Suprapubic skin (tissue), 4 donors: ENCODE measurements at regions not wholly inside any gene's neighbourhood (a gene's known extent, or its start where the extent isn't known, plus 50 kb on each side); places are given as distances from the start of the nearest gene placed in this dataset.

ENCODE experiments used
- DNase-seq, 2 donors: peaks; one replicate each; pipeline ENCODE4 v3.0.0-alpha.2; 2019; ENCODE audit warnings: low spot score in 2 of 2
- H3K27ac ChIP-seq: fragments of 200-600 bp; sonication (generic); one replicate; pipeline ENCODE4 v1.5.1; 2019
- H3K27me3 ChIP-seq: fragments of 200-600 bp; sonication (generic); one replicate; pipeline ENCODE4 v1.5.1; 2019
- H3K36me3 ChIP-seq: fragments of 200-600 bp; sonication (generic); one replicate; pipeline ENCODE4 v1.5.1; 2019
- H3K4me1 ChIP-seq: fragments of 200-600 bp; sonication (generic); one replicate; pipeline ENCODE4 v1.5.1; 2019
- H3K4me3 ChIP-seq: fragments of 200-600 bp; sonication (generic); one replicate; pipeline ENCODE4 v1.5.1; 2019; ENCODE audit warnings: mild to moderate bottlenecking
- H3K9me3 ChIP-seq: fragments of 200-600 bp; sonication (generic); one replicate; pipeline ENCODE4 v1.5.1; 2019
- CTCF ChIP-seq, 2 donors: fragments of 200-600 bp in 1 of 2; fragments of 450-650 bp in 1 of 2; sonication (generic) in 1 of 2; IDR thresholded peaks; one replicate each; pipeline ENCODE4 v1.5.1; 2016 to 2019; ENCODE audit warnings: antibody characterized with exemption in 2 of 2, mild to moderate bottlenecking in 1 of 2, moderate library complexity in 1 of 2
- EP300 ChIP-seq: sonication (generic); formaldehyde crosslinking; IDR thresholded peaks from one replicate; pipeline ENCODE4 v1.6.1; 2017; ENCODE audit warnings: antibody characterized with exemption
- POLR2A ChIP-seq, 2 donors: fragments of 450-650 bp; IDR thresholded peaks; one replicate each; pipeline ENCODE4 v1.6.1; 2017; ENCODE audit warnings: antibody characterized with exemption in 2 of 2, mild to moderate bottlenecking in 2 of 2, moderate library complexity in 2 of 2
- POLR2AphosphoS5 ChIP-seq, 3 donors: sonication (generic); formaldehyde crosslinking; IDR thresholded peaks; one replicate each; pipeline ENCODE4 v1.6.1; 2017; ENCODE audit warnings: antibody characterized with exemption in 3 of 3
- WGBS: methylation state at CpG from one replicate; pipeline ENCODE4 v1.1.5; 2018; 5-methylcytosine and 5-hydroxymethylcytosine counted together

- TF ChIP-seq EP300 (no peak), POLR2AphosphoS5 (IDR thresholded peaks at IDR 0.05) (no peak), CTCF (IDR thresholded peaks at IDR 0.05) (no peak), POLR2A (IDR thresholded peaks at IDR 0.05) (no peak)
- H3K27me3 ChIP-seq: no peaks in the 10 kb centered on the region
- 74% methylated on average over 1 of the region's 1 CpG for WGBS
These were observed 174.5 kb upstream of the PRNP start for GRCh38 chr20:4511776-4512175.

GRCh38 chr20:4509825-4510522 is 176.3 kb upstream of the PRNP start:
- TF ChIP-seq POLR2A (IDR thresholded peaks at IDR 0.05): no peak
- TF ChIP-seq CTCF (IDR thresholded peaks at IDR 0.05): no peak
- TF ChIP-seq EP300: no peak
- TF ChIP-seq POLR2AphosphoS5 (IDR thresholded peaks at IDR 0.05): no peak
- 85% methylated on average over 3 of the region's 3 CpGs for WGBS
- H3K9me3 ChIP-seq: peaks cover 3% of the 10 kb centered on the region
- no peak for DNase-seq
- no peaks in the 10 kb centered on the region for H3K4me1 ChIP-seq
- no peak overlapping the region for H3K27ac ChIP-seq
- H3K4me3 ChIP-seq: no peak overlapping the region
- no peaks in the 10 kb centered on the region for H3K36me3 ChIP-seq
- no peaks in the 10 kb centered on the region for H3K27me3 ChIP-seq

More at GRCh38 chr20:4511776-4512175, 174.5 kb upstream of the PRNP start:
- Histone ChIP-seq H3K4me3 (no peak overlapping the region), H3K27ac (no peak overlapping the region), H3K36me3 (no peaks in the 10 kb centered on the region), H3K4me1 (no peaks in the 10 kb centered on the region), H3K9me3 (peaks cover 3% of the 10 kb centered on the region)
- DNase-seq: no peak

GRCh38 chr20:4508773-4509172 is 177.5 kb upstream of the PRNP start:
- Histone ChIP-seq H3K9me3 (peaks cover 3% of the 10 kb centered on the region), H3K4me3 (no peak overlapping the region), H3K36me3 (no peaks in the 10 kb centered on the region), H3K4me1 (no peaks in the 10 kb centered on the region), H3K27ac (no peak overlapping the region), H3K27me3 (no peaks in the 10 kb centered on the region)
- no peak for TF ChIP-seq CTCF (IDR thresholded peaks at IDR 0.05)
- TF ChIP-seq POLR2AphosphoS5 (IDR thresholded peaks at IDR 0.05): no peak
- TF ChIP-seq POLR2A (IDR thresholded peaks at IDR 0.05): no peak
- no peak for TF ChIP-seq EP300
- WGBS: 90% methylated on average over 3 of the region's 3 CpGs
- DNase-seq: no peak

- Histone ChIP-seq H3K27me3 (no peaks in the 10 kb centered on the region), H3K9me3 (peaks cover 3% of the 10 kb centered on the region), H3K4me3 (no peak overlapping the region), H3K36me3 (no peaks in the 10 kb centered on the region), H3K27ac (no peak overlapping the region), H3K4me1 (no peaks in the 10 kb centered on the region)
- DNase-seq: no peak
- TF ChIP-seq CTCF (IDR thresholded peaks at IDR 0.05) (no peak), EP300 (no peak), POLR2A (IDR thresholded peaks at IDR 0.05) (no peak), POLR2AphosphoS5 (IDR thresholded peaks at IDR 0.05) (no peak)
- WGBS: 31% methylated on average over 6 of the region's 6 CpGs
These were observed 179.0 kb upstream of the PRNP start for GRCh38 chr20:4507288-4507719.

GRCh38 chr20:4504814-4505213 is 181.4 kb upstream of the PRNP start:
- no peaks in the 10 kb centered on the region for H3K27me3 ChIP-seq
- DNase-seq: no peak
- H3K36me3 ChIP-seq: no peaks in the 10 kb centered on the region
- TF ChIP-seq CTCF (IDR thresholded peaks at IDR 0.05) (no peak), EP300 (no peak), POLR2AphosphoS5 (IDR thresholded peaks at IDR 0.05) (no peak), POLR2A (IDR thresholded peaks at IDR 0.05) (no peak)
- H3K4me1 ChIP-seq: no peaks in the 10 kb centered on the region
- 84% methylated on average over 4 of the region's 4 CpGs for WGBS
- H3K9me3 ChIP-seq: peaks cover 3% of the 10 kb centered on the region
- H3K4me3 ChIP-seq: no peak overlapping the region
- H3K27ac ChIP-seq: no peak overlapping the region
